ENCODE measurements at regions not wholly inside any gene's neighbourhood (a gene's known extent, or its start where the extent isn't known, plus 50 kb on each side); places are given as distances from the start of the nearest gene placed in this dataset.

DNA sequence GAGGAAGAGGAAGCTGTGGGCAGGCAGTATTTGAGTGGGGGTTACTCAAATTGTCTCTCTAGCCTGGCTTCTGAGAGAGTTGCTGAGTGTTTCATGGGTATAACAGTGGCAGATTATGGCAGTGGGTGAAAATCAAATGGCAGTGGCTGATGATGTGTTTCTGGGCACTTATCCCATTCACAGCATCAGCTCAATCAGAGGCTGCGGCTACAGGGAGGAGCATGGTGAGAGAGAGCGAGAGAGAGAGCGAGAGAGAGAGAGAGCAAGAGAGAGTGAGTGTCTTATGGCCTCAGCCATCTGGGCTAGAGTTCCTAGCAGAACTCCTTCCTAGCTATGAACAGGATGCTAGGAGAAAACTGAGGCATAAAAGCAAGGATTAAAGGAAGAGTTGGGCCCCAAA is 178.9 kb downstream of the OLFM4 start:
- TF ChIP-seq CTCF (IDR thresholded peaks at IDR 0.05; ENCODE audit: insufficient read depth, low read depth, low read length), result no peak
- H3K4me3 ChIP-seq (ENCODE audit: low read depth, low read length), result no peak overlapping the region
- no peak for DNase-seq (ENCODE audit: low read depth)

GRCh38 chr13:53214433-53214832 is 185.8 kb downstream of the OLFM4 start:
- TF ChIP-seq CTCF (IDR thresholded peaks at IDR 0.05; ENCODE audit: insufficient read depth, low read depth, low read length), result no peak
- H3K4me3 ChIP-seq (ENCODE audit: low read depth, low read length), result no peak overlapping the region
- no peak for DNase-seq (ENCODE audit: low read depth)

GRCh38 chr13:53215563-53215962 is 186.9 kb downstream of the OLFM4 start:
- TF ChIP-seq CTCF (IDR thresholded peaks at IDR 0.05; ENCODE audit: insufficient read depth, low read depth, low read length), result no peak
- H3K4me3 ChIP-seq (ENCODE audit: low read depth, low read length), result no peak overlapping the region
- DNase-seq (ENCODE audit: low read depth), result no peak

DNA sequence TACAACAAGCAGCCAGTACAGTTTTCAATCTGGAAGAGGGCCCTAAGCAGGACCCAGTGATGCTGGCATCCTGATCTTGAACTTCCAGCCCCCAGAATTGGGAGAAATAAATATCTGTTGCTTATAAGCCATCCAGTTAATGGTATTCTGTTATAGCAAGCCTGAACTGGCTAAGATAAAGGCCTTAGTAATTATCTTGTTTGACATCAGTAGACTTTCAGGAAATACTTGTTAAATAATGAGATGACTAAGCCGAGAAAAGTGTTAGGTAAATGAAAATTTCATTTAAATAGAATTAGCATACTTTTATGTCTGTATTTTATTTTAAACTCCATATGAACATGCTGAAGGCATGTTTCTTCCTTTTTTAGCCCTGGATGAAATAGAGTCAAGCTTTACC is 188.2 kb downstream of the OLFM4 start:
- no peak for DNase-seq (ENCODE audit: low read depth)
- no peak for TF ChIP-seq CTCF (IDR thresholded peaks at IDR 0.05; ENCODE audit: insufficient read depth, low read depth, low read length)

GRCh38 chr13:53217194-53217593 is 188.6 kb downstream of the OLFM4 start:
- no peak overlapping the region for H3K4me3 ChIP-seq (ENCODE audit: low read depth, low read length)
- TF ChIP-seq CTCF (IDR thresholded peaks at IDR 0.05; ENCODE audit: insufficient read depth, low read depth, low read length), result no peak
- no peak for DNase-seq (ENCODE audit: low read depth)

More for the DNA sequence above, 188.2 kb downstream of the OLFM4 start:
- no peak overlapping the region for H3K4me3 ChIP-seq (ENCODE audit: low read depth, low read length)

DNA sequence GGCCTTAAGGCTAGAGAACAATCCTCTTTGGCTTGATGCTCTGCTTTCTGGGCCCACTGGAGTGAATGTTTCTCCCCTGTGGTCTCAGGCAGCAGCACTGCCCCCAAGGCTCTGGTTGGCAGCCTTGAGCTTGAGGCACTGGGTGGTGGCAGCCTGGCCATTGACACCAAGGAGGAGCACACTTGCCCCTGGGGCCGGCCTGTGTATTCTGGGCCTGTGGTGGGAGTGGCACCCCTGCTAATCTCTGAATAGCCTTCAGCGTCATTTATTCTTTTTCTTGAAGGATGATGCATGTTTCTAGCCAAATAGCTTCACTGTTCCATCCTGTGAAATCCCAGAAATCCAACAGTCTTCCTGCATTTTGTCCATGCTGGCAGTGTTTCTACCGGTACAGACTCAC is 191.4 kb downstream of the OLFM4 start:
- no peak for TF ChIP-seq CTCF (IDR thresholded peaks at IDR 0.05; ENCODE audit: insufficient read depth, low read depth, low read length)
- no peak for DNase-seq (ENCODE audit: low read depth)
- no peak overlapping the region for H3K4me3 ChIP-seq (ENCODE audit: low read depth, low read length)

DNA sequence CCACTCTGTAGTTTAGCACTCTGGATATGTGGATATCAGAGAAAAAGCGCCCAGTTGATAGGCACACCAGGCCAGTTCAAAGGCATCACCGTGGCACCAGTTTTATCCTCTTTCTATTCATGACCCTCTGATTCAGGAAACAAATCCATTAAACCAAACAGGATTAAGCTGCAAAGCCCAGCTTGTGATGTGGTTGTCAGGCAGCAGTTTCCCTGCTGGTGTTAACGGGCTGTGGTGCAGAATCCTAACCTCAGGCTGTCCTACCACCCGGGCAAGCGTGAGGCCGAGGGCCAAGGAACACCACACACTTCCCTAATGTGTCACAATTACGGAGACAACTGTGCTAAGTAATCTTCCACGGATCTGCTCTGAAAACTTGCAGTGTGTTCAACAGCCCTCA is 209.1 kb downstream of the OLFM4 start:
- no peak for DNase-seq (ENCODE audit: low read depth)
- no peak for TF ChIP-seq CTCF (IDR thresholded peaks at IDR 0.05; ENCODE audit: insufficient read depth, low read depth, low read length)
- H3K4me3 ChIP-seq (ENCODE audit: low read depth, low read length), result no peak overlapping the region
